T47D (cell line): ENCODE measurements at regions not wholly inside any gene's neighbourhood (a gene's known extent, or its start where the extent isn't known, plus 50 kb on each side); places are given as distances from the start of the nearest gene placed in this dataset.

Source experiments
- DNase-seq, 2 experiments: peaks; one replicate each; pipeline versions ENCODE4 v3.0.0 to v3.0.0-alpha.2; 2011 to 2012; ENCODE audit warnings: low read depth in 1 of 2, low spot score in 1 of 2
- JUND ChIP-seq: IDR thresholded peaks from 2 replicates; pipeline ENCODE4 v1.6.1; 2012; ENCODE audit warnings: low read depth
- in situ Hi-C: cut with HindIII; loops from 2 replicates; pipeline ENCODE4 v1.10.0; 2016; ENCODE audit warnings: low sequenced_read_pairs, low pct_unique_long_range_greater_than_20kb

- in situ Hi-C loops = no loop called here
- TF ChIP-seq JUND = no peak
- no peak for DNase-seq
These were observed 193.9 kb downstream of the FIGN start for GRCh38 chr2:163541943-163542342.

DNA sequence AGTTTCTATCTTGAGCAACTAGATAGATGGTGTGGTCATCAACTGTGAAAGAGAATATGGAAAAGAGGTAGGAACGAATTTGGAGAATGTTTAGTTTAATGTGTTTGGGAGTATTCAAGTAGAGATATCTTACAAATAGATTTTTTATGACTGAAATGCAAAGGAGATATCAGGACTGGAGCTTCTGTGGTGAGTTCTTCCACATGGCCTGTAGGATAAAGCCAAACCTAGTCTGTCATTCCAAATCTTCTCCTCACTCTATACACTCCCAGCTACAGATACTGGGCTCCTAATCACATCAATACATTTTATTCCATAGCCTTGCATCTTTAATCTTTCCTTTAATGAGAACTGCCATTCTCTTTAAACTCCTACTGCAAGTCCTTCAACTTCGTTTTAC, 194.3 kb downstream of the FIGN start:
- in situ Hi-C loops = no loop called here
- DNase-seq = no peak
- TF ChIP-seq JUND = no peak

- in situ Hi-C loops = no loop called here
- no peak for TF ChIP-seq JUND
- no peak for DNase-seq
These were observed 207.1 kb downstream of the FIGN start for GRCh38 chr2:163528640-163529217.

DNA sequence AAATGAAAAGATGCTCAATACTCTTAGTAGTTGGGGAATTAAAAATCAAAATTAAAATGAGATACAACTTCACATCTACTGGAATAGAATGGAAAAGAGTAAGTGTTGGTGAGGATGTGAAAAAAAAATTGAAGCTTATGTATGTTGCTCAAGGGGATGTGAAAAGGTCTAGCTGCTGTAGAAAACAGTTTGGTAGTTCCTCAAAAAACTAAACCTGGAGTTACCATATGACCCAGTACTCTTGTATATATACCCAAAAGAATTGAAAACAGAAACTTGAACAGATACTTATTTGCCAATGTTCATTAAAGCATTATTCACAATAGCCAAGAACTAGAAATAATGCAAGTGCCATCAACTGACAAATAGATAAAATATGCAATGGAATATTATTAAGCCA, 208.4 kb downstream of the FIGN start:
- no peak for DNase-seq
- no peak for TF ChIP-seq JUND
- in situ Hi-C loops = no loop called here

GRCh38 chr2:163518762-163519161, 217.0 kb downstream of the FIGN start:
- no peak for TF ChIP-seq JUND
- no peak for DNase-seq
- in situ Hi-C loops = no loop called here

- no peak for DNase-seq
- no peak for TF ChIP-seq JUND
- in situ Hi-C loops = no loop called here
These were observed 220.0 kb downstream of the FIGN start for GRCh38 chr2:163515836-163516235.

DNA sequence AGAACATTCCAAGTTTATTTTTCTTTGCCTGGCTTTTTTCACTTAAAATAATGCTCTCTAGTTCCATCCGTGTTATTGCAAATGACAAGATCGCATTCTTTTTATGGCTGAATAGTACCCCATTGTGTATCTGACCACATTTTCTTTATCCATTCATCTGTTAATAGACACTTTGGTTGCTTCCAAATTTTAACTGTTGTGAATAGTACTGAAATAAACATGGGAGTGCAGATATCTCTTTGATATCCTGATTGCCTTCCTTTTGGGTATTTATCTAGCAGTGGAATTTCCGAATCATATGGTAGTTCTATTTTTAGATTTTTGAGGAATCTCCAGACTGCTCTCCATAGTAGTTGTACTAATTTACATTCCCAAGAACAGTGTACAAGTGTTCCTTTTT, 230.5 kb downstream of the FIGN start:
- in situ Hi-C loops = no loop called here
- no peak for TF ChIP-seq JUND
- no peak for DNase-seq

- no peak for DNase-seq
- TF ChIP-seq JUND = no peak
- in situ Hi-C loops = no loop called here
These were observed 242.2 kb downstream of the FIGN start for GRCh38 chr2:163493359-163494298.

DNA sequence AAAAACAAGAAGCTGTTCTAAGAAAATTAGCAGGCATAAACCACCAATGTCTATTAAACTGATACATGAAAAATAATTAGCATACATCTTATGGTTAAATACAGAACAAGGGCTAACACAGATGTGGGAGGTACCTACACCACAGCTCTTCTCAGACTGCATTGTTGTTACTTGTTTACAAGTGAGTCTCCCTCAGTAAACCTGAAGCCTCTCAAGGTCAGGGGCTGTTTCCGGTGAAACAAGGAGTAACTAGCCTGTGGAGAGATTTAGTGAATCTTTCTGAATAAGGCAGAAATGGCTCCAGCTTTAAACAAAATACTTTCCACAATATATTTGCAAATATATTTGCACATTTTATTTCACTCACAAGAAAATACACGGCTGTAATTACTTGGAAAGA, 244.0 kb downstream of the FIGN start:
- in situ Hi-C loops = no loop called here
- TF ChIP-seq JUND = no peak
- DNase-seq = no peak

- no peak for DNase-seq
- in situ Hi-C loops = no loop called here
- no peak for TF ChIP-seq JUND
These were observed 245.5 kb downstream of the FIGN start for GRCh38 chr2:163490281-163490680.

GRCh38 chr2:163481515-163481914, 254.3 kb downstream of the FIGN start:
- DNase-seq = no peak
- TF ChIP-seq JUND = no peak
- in situ Hi-C loops = no loop called here

- no peak for TF ChIP-seq JUND
- no peak for DNase-seq
- in situ Hi-C loops = no loop called here
These were observed 256.2 kb downstream of the FIGN start for GRCh38 chr2:163479599-163479998.

GRCh38 chr2:163475815-163476214, 260.0 kb downstream of the FIGN start:
- TF ChIP-seq JUND = no peak
- no peak for DNase-seq
- in situ Hi-C loops = no loop called here
